ENCODE measurements at regions not wholly inside any gene's neighbourhood (a gene's known extent, or its start where the extent isn't known, plus 50 kb on each side); places are given as distances from the start of the nearest gene placed in this dataset.

DNA sequence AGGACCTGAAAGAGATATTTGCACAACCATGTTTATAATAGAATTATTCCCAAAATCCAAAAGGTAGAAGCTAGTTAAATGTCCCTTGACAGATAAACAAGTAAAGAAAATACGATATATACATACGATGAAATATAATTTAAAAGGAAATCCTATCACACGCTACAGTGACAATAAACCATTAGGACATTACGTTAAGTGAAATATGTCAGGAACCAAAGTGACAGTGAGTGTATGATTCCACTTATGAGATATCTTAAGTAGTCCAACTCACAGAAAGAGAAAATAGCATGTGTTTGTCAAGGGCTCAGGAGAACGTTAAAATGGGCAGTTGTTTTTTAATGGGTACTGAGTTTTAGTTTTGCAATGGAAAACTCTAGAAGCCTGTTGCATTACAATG is 212.7 kb upstream of the PMFBP1 start (continued):
- TF ChIP-seq FOS (IDR thresholded peaks at IDR 0.05; ENCODE audit: extremely low read depth, insufficient read length) (no peak), CBFA2T3 (IDR thresholded peaks at IDR 0.05) (no peak), EGR1 (conservative IDR thresholded peaks at IDR 0.05) (no peak)

- BruUV-seq (replicated peaks), result no TSS peak
- H3K4me2 ChIP-seq (ENCODE audit: insufficient read depth, low read length), result no peak overlapping the region
- no peaks in the 10 kb centered on the region for H3K9me1 ChIP-seq (ENCODE audit: control insufficient read depth, insufficient read depth, low read length)
- H3K4me1 ChIP-seq (replicated peaks in 1 of 2; ENCODE audit: control insufficient read depth in 2 of 2, insufficient read depth in 2 of 2, low read length in 2 of 2), result no peaks in the 10 kb centered on the region
- ATAC-seq (no peak), FAIRE-seq (no peak), DNase-seq (ENCODE audit: extremely low read depth in 1 of 4, low spot score in 3 of 4) (no peak)
- in situ Hi-C loops (cut with MboI) (no loop called here), intact Hi-C loops (cut with micrococcal nuclease) (no loop called here)
- no peaks in the 10 kb centered on the region for H4K20me1 ChIP-seq (replicated peaks; ENCODE audit: control insufficient read depth, insufficient read depth, low read length)
- no peak overlapping the region for H3K27ac ChIP-seq (ENCODE audit: extremely low read depth, low read depth, low read length)
- H3K9ac ChIP-seq (ENCODE audit: insufficient read depth in 1 of 2, low read depth in 2 of 2, low read length in 2 of 2), result no peak overlapping the region
- ChIA-PET POLR2A (no interaction called here), CTCF (ENCODE audit: low intra/inter-chr PET ratio) (no interaction called here)
- H3K27me3 ChIP-seq (ENCODE audit: control insufficient read depth in 2 of 2, insufficient read depth in 2 of 2, low read length in 2 of 2), result no peaks in the 10 kb centered on the region
- WGBS (ENCODE audit: insufficient coverage, low coverage, missing lambda C conversion rate), result 0% methylated on average over 1 of the region's 1 CpG
- no peak overlapping the region for H3K4me3 ChIP-seq
- no peaks in the 10 kb centered on the region for H3K9me3 ChIP-seq (replicated peaks; ENCODE audit: control insufficient read depth, insufficient read depth, low read depth, low read length)
- no peaks in the 10 kb centered on the region for H3K79me2 ChIP-seq (ENCODE audit: control insufficient read depth, insufficient read depth, low read length)
- no peaks in the 10 kb centered on the region for H3K36me3 ChIP-seq (ENCODE audit: control insufficient read depth, insufficient read depth, low read length)
- TF ChIP-seq ZNF79 (CRISPR knock-in tag; IDR thresholded peaks at IDR 0.05; ENCODE audit: low read depth), result no peak
- TF ChIP-seq, protein P1, sequence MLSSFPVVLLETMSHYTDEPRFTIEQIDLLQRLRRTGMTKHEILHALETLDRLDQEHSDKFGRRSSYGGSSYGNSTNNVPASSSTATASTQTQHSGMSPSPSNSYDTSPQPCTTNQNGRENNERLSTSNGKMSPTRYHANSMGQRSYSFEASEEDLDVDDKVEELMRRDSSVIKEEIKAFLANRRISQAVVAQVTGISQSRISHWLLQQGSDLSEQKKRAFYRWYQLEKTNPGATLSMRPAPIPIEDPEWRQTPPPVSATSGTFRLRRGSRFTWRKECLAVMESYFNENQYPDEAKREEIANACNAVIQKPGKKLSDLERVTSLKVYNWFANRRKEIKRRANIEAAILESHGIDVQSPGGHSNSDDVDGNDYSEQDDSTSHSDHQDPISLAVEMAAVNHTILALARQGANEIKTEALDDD (IDR thresholded peaks at IDR 0.05), result no peak
- no peak for TF ChIP-seq ZNF766 (CRISPR knock-in tag; conservative IDR thresholded peaks at IDR 0.05)
- no peak for TF ChIP-seq ZNF444 (CRISPR knock-in tag; IDR thresholded peaks at IDR 0.05)
- TF ChIP-seq ARNT (IDR thresholded peaks at IDR 0.05), result no peak
- TF ChIP-seq TCF7L2 (IDR thresholded peaks at IDR 0.05; ENCODE audit: low read depth, low read length), result no peak
- TF ChIP-seq, protein P2, sequence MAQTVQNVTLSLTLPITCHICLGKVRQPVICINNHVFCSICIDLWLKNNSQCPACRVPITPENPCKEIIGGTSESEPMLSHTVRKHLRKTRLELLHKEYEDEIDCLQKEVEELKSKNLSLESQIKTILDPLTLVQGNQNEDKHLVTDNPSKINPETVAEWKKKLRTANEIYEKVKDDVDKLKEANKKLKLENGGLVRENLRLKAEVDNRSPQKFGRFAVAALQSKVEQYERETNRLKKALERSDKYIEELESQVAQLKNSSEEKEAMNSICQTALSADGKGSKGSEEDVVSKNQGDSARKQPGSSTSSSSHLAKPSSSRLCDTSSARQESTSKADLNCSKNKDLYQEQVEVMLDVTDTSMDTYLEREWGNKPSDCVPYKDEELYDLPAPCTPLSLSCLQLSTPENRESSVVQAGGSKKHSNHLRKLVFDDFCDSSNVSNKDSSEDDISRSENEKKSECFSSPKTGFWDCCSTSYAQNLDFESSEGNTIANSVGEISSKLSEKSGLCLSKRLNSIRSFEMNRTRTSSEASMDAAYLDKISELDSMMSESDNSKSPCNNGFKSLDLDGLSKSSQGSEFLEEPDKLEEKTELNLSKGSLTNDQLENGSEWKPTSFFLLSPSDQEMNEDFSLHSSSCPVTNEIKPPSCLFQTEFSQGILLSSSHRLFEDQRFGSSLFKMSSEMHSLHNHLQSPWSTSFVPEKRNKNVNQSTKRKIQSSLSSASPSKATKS (CRISPR knock-in tag; IDR thresholded peaks at IDR 0.05), result no peak
- no peak for TF ChIP-seq ZNF512 (tag; IDR thresholded peaks at IDR 0.05)
- TF ChIP-seq, protein P3, sequence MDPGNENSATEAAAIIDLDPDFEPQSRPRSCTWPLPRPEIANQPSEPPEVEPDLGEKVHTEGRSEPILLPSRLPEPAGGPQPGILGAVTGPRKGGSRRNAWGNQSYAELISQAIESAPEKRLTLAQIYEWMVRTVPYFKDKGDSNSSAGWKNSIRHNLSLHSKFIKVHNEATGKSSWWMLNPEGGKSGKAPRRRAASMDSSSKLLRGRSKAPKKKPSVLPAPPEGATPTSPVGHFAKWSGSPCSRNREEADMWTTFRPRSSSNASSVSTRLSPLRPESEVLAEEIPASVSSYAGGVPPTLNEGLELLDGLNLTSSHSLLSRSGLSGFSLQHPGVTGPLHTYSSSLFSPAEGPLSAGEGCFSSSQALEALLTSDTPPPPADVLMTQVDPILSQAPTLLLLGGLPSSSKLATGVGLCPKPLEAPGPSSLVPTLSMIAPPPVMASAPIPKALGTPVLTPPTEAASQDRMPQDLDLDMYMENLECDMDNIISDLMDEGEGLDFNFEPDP (CRISPR knock-in tag; IDR thresholded peaks at IDR 0.05), result no peak
- no peak overlapping the region for H2AFZ ChIP-seq (ENCODE audit: low read depth, low read length)
These were observed 208.3 kb upstream of the PMFBP1 start for GRCh38 chr16:72380283-72380682.

Measured in K562 (cell line).